GM19324 (cell line): ENCODE measurements at regions not wholly inside any gene's neighbourhood (a gene's known extent, or its start where the extent isn't known, plus 50 kb on each side); places are given as distances from the start of the nearest gene placed in this dataset.

Experiments used
- ATAC-seq: cut with Tn5 transposase; IDR thresholded peaks from one replicate; pipeline ENCODE4 v1.9.1; 2021; ENCODE audit warnings: mild to moderate bottlenecking, moderate library complexity; ENCODE audit not compliant: unreplicated experiment, low FRiP score

GRCh38 chr4:74878323-74878722 lies 54.6 kb upstream of the PARM1 start:
- no peak for ATAC-seq

- no peak for ATAC-seq
These were observed 57.5 kb upstream of the PARM1 start for GRCh38 chr4:74875451-74875850.

GRCh38 chr4:74874753-74875367 lies 58.1 kb upstream of the PARM1 start:
- ATAC-seq: peak; percentile 40

- peak; percentile 95 for ATAC-seq
These were observed 59.2 kb upstream of the PARM1 start for GRCh38 chr4:74873545-74874301.

- ATAC-seq: no peak
These were observed 64.7 kb upstream of the BTC start for GRCh38 chr4:74858921-74859562.

- no peak for ATAC-seq
These were observed 61.6 kb upstream of the BTC start for GRCh38 chr4:74855879-74856278.

- no peak for ATAC-seq
These were observed 54.5 kb upstream of the BTC start for GRCh38 chr4:74848774-74849173.

- ATAC-seq: no peak
These were observed 51.5 kb upstream of the BTC start for GRCh38 chr4:74845834-74846233.
